ENCODE measurements at regions not wholly inside any gene's neighbourhood (a gene's known extent, or its start where the extent isn't known, plus 50 kb on each side); places are given as distances from the start of the nearest gene placed in this dataset.

DNA sequence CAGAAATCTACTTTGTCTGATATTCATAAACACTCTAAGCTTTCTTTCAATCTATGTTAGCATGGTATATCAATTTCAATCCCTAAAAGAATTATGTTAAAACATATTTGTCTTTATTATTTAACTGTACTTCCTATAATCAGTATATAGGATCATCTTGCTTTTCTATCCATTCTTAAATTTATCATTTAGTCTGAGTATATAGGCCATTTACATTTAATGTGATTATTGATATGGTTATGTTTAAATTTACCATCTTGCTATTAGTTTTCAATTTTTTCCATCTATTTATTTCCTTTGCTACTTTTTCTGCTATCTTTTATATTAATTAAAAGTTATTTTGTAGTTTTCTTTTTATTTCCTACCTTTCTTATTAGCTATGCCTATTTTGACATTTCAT is 174.8 kb upstream of the MBNL1 start:
- no peak overlapping the region for H2BK20ac ChIP-seq (ENCODE audit: low read length)
- POLR2A ChIA-PET (ENCODE audit: partially characterized antibody), result no interaction called here
- H3K23me2 ChIP-seq (ENCODE audit: low read depth, low read length), result no peaks in the 10 kb centered on the region
- H3K14ac ChIP-seq (ENCODE audit: insufficient read length), result no peak overlapping the region
- no peak overlapping the region for H3K4me2 ChIP-seq (ENCODE audit: insufficient read depth in 1 of 2, low read depth in 2 of 2, low read length in 2 of 2)
- H3K9ac ChIP-seq (replicated peaks in 1 of 4; ENCODE audit: extremely low read depth in 1 of 4, low read depth in 3 of 4, low read length in 3 of 4), result no peak overlapping the region
- H3K36me3 ChIP-seq (ENCODE audit: control insufficient read depth in 2 of 4, insufficient read depth in 4 of 4, low read length in 3 of 4), result no peaks in the 10 kb centered on the region
- no peak overlapping the region for H2AFZ ChIP-seq (ENCODE audit: low read length)
- H4K91ac ChIP-seq (replicated peaks; ENCODE audit: insufficient read length, low read length), result no peak overlapping the region
- no peak overlapping the region for H4K8ac ChIP-seq (ENCODE audit: extremely low read depth, insufficient read depth, low read length)
- no peaks in the 10 kb centered on the region for H3K79me2 ChIP-seq (ENCODE audit: control insufficient read depth in 1 of 2, insufficient read depth in 2 of 2, low read length in 2 of 2)
- no peak overlapping the region for H2BK12ac ChIP-seq (ENCODE audit: low read depth, low read length)
- no peak overlapping the region for H3K18ac ChIP-seq (ENCODE audit: extremely low read depth, low read length)
- H3K4me1 ChIP-seq (replicated peaks in 1 of 4; ENCODE audit: control insufficient read depth in 3 of 4, insufficient read depth in 4 of 4, low read length in 3 of 4), result no peaks in the 10 kb centered on the region
- no peak overlapping the region for H2BK120ac ChIP-seq (replicated peaks; ENCODE audit: low read depth, low read length)
- H3K23ac ChIP-seq (ENCODE audit: insufficient read length), result no peak overlapping the region
- CTCF ChIA-PET (ENCODE audit: partially characterized antibody), result no interaction called here
- H3K9me3 ChIP-seq (ENCODE audit: insufficient read depth in 2 of 2, low read depth in 1 of 2, low read length in 1 of 2), result no peaks in the 10 kb centered on the region
- H2AK5ac ChIP-seq (ENCODE audit: low read depth, low read length), result no peak overlapping the region
- DNase-seq (ENCODE audit: low read depth in 1 of 2, low spot score in 2 of 2), result no peak
- no peak overlapping the region for H2BK15ac ChIP-seq (ENCODE audit: low read length)
- H3K4ac ChIP-seq (replicated peaks; ENCODE audit: insufficient read length, low read depth, low read length), result no peak overlapping the region
- H4K5ac ChIP-seq (ENCODE audit: insufficient read length, low read depth, low read length), result no peak overlapping the region
- no peak overlapping the region for H3K56ac ChIP-seq (replicated peaks; ENCODE audit: insufficient read length, low read depth, low read length)
- no peak overlapping the region for H2BK5ac ChIP-seq (ENCODE audit: low read depth, low read length)
- no peaks in the 10 kb centered on the region for H3K27me3 ChIP-seq (replicated peaks in 1 of 4; ENCODE audit: control insufficient read depth in 3 of 4, extremely low read depth in 1 of 4, insufficient read depth in 3 of 4, low read length in 3 of 4)
- H3K27ac ChIP-seq (ENCODE audit: low read depth, low read length), result no peak overlapping the region
- H3K79me1 ChIP-seq (ENCODE audit: low read depth, low read length), result no peaks in the 10 kb centered on the region
- no peaks in the 10 kb centered on the region for H4K20me1 ChIP-seq (replicated peaks in 1 of 2; ENCODE audit: control insufficient read depth in 1 of 2, insufficient read depth in 2 of 2, low read length in 2 of 2)
- H3K4me3 ChIP-seq (ENCODE audit: extremely low read depth in 1 of 4, insufficient read depth in 2 of 4, low read depth in 3 of 4, low read length in 4 of 4), result no peak overlapping the region
- no peak for FAIRE-seq
- TF ChIP-seq POU5F1 (IDR thresholded peaks at IDR 0.05; ENCODE audit: low read depth, low read length), result no peak
- no peak for TF ChIP-seq KDM5A (IDR thresholded peaks at IDR 0.05; ENCODE audit: low read length)
- TF ChIP-seq YY1 (IDR thresholded peaks at IDR 0.05; ENCODE audit: low read depth, low read length), result no peak
- TF ChIP-seq CBX8 (IDR thresholded peaks at IDR 0.05; ENCODE audit: borderline replicate concordance, low read depth, low read length), result no peak
- no peak for TF ChIP-seq POLR2AphosphoS5 (IDR thresholded peaks at IDR 0.05; ENCODE audit: low read depth, low read length)
- TF ChIP-seq JUN (IDR thresholded peaks at IDR 0.05; ENCODE audit: low read depth, low read length), result no peak
- TF ChIP-seq RXRA (IDR thresholded peaks at IDR 0.05; ENCODE audit: insufficient read depth, low read depth, low read length), result no peak
- no peak for TF ChIP-seq RFX5 (IDR thresholded peaks at IDR 0.05; ENCODE audit: borderline replicate concordance, low read depth, low read length)
- TF ChIP-seq BRCA1 (IDR thresholded peaks at IDR 0.05; ENCODE audit: low read depth, low read length), result no peak
- no peak for TF ChIP-seq SP1 (IDR thresholded peaks at IDR 0.05; ENCODE audit: low read depth, low read length)
- TF ChIP-seq CREB1 (IDR thresholded peaks at IDR 0.05), result no peak
- no peak for TF ChIP-seq SAP30 (IDR thresholded peaks at IDR 0.05; ENCODE audit: insufficient read depth, insufficient replicate concordance, low read length)
- TF ChIP-seq, protein P1, sequence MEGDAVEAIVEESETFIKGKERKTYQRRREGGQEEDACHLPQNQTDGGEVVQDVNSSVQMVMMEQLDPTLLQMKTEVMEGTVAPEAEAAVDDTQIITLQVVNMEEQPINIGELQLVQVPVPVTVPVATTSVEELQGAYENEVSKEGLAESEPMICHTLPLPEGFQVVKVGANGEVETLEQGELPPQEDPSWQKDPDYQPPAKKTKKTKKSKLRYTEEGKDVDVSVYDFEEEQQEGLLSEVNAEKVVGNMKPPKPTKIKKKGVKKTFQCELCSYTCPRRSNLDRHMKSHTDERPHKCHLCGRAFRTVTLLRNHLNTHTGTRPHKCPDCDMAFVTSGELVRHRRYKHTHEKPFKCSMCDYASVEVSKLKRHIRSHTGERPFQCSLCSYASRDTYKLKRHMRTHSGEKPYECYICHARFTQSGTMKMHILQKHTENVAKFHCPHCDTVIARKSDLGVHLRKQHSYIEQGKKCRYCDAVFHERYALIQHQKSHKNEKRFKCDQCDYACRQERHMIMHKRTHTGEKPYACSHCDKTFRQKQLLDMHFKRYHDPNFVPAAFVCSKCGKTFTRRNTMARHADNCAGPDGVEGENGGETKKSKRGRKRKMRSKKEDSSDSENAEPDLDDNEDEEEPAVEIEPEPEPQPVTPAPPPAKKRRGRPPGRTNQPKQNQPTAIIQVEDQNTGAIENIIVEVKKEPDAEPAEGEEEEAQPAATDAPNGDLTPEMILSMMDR (IDR thresholded peaks at IDR 0.05; ENCODE audit: control extremely low read depth in 1 of 3, insufficient read depth in 1 of 3, low read depth in 1 of 3, low read length in 3 of 3), result no peak
- no peak for TF ChIP-seq NANOG (IDR thresholded peaks at IDR 0.05; ENCODE audit: insufficient read depth, low read depth, low read length, poor library complexity, severe bottlenecking)
- no peak for TF ChIP-seq SP4 (IDR thresholded peaks at IDR 0.05; ENCODE audit: low read length)
